Vagina (tissue), 2 donors: ENCODE measurements at regions not wholly inside any gene's neighbourhood (a gene's known extent, or its start where the extent isn't known, plus 50 kb on each side); places are given as distances from the start of the nearest gene placed in this dataset.

Experiments
- DNase-seq, 2 donors: peaks; one replicate each; pipeline ENCODE4 v3.0.0-alpha.2; 2017; ENCODE audit errors: extremely low spot score in 2 of 2
- H3K27ac ChIP-seq: fragments of 200-600 bp; sonication (generic); one replicate; pipeline ENCODE4 v1.5.1; 2019
- H3K27me3 ChIP-seq: fragments of 200-600 bp; sonication (generic); one replicate; pipeline ENCODE4 v1.5.1; 2019
- H3K36me3 ChIP-seq, 2 donors: fragments of 200-600 bp; sonication (generic); one replicate each; pipeline ENCODE4 v1.5.1; 2017 to 2019
- H3K4me1 ChIP-seq: fragments of 200-600 bp; sonication (generic); one replicate; pipeline ENCODE4 v1.5.1; 2019
- H3K4me3 ChIP-seq, 2 donors: fragments of 200-600 bp; sonication (generic); 1 replicate in 1 of 2; 2 replicates in 1 of 2; pipeline ENCODE4 v1.5.1; 2016 to 2019
- H3K9me3 ChIP-seq: fragments of 200-600 bp; sonication (generic); one replicate; pipeline ENCODE4 v1.5.1; 2019
- POLR2A ChIP-seq, 2 donors: fragments of 450-650 bp; IDR thresholded peaks; one replicate each; pipeline ENCODE4 v1.6.1; 2017; ENCODE audit warnings: antibody characterized with exemption in 2 of 2, mild to moderate bottlenecking in 2 of 2, moderate library complexity in 2 of 2
- POLR2AphosphoS5 ChIP-seq, 2 donors: sonication (generic); formaldehyde crosslinking; IDR thresholded peaks; one replicate each; pipeline ENCODE4 v1.9.0; 2017; ENCODE audit warnings: antibody characterized with exemption in 2 of 2, mild to moderate bottlenecking in 2 of 2, low read depth in 1 of 2; ENCODE audit not compliant: insufficient read depth in 1 of 2
- intact Hi-C: fragments of 100-400 bp; cut with DNase I; formaldehyde crosslinking; loops from one replicate; pipeline ENCODE4 v1.15.1; 2023
- TF ChIP-seq, protein P1 (sequence below), 3 experiments: fragments of 450-650 bp in 2 of 3; fragments of 200-600 bp in 1 of 3; sonication (generic) in 1 of 3; IDR thresholded peaks; one replicate each; pipeline ENCODE4 v1.5.1; 2017 to 2019; ENCODE audit warnings: antibody characterized with exemption in 3 of 3, mild to moderate bottlenecking in 2 of 3, moderate library complexity in 2 of 3

DNA sequence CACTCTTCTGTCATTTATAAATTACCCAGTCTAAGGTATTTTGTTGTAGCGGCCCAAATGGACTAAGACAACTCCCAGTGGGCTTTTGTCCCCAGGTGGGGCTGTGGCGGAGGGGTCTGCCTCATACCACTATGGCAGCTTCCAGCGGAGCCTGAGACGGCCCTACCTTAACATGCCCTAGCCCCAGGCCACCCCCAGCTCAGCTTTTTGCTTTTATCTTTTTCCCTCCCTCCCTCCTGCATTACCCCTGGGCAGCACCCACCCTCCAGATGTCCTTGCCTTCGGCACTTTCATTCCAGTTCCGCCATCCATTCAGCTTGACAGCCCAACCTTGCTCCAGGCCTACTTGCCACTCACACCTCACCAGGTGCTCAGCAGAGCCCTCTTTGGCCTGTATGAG lies 307.3 kb downstream of the PTPRU start:
- Histone ChIP-seq H3K27ac (no peak overlapping the region), H3K4me1 (no peaks in the 10 kb centered on the region), H3K27me3 (no peaks in the 10 kb centered on the region), H3K36me3 (no peaks in the 10 kb centered on the region), H3K9me3 (no peaks in the 10 kb centered on the region), H3K4me3 (no peak overlapping the region)
- TF ChIP-seq POLR2AphosphoS5 (IDR thresholded peaks at IDR 0.05; ENCODE audit: insufficient read depth in 1 of 2, low read depth in 1 of 2) (no peak), POLR2A (IDR thresholded peaks at IDR 0.05) (no peak)
- TF ChIP-seq, protein P1, sequence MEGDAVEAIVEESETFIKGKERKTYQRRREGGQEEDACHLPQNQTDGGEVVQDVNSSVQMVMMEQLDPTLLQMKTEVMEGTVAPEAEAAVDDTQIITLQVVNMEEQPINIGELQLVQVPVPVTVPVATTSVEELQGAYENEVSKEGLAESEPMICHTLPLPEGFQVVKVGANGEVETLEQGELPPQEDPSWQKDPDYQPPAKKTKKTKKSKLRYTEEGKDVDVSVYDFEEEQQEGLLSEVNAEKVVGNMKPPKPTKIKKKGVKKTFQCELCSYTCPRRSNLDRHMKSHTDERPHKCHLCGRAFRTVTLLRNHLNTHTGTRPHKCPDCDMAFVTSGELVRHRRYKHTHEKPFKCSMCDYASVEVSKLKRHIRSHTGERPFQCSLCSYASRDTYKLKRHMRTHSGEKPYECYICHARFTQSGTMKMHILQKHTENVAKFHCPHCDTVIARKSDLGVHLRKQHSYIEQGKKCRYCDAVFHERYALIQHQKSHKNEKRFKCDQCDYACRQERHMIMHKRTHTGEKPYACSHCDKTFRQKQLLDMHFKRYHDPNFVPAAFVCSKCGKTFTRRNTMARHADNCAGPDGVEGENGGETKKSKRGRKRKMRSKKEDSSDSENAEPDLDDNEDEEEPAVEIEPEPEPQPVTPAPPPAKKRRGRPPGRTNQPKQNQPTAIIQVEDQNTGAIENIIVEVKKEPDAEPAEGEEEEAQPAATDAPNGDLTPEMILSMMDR (IDR thresholded peaks at IDR 0.05): no peak
- no peak for DNase-seq
- intact Hi-C loops: no loop called here

DNA sequence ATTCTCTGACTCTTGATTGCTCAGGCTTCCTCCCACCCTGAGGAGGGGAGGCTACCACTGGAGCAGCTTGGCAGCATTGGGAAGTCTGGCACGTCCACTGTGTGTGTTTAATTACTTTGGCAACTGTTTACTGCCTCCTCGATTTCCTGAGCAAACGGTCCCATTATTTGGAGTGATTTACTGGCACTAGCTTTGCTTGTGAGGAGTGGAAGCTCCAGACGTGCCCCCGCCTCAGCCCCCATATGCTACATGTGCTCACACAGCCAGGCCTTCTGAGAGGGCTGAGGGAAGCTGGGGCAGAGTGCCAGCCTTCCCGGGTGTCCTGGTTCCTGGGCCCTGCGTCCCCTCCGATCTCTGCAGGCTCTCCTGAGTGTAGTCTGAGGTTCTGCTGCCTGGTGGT lies 306.2 kb downstream of the PTPRU start:
- H3K4me3 ChIP-seq: no peak overlapping the region
- intact Hi-C loops: no loop called here

DNA sequence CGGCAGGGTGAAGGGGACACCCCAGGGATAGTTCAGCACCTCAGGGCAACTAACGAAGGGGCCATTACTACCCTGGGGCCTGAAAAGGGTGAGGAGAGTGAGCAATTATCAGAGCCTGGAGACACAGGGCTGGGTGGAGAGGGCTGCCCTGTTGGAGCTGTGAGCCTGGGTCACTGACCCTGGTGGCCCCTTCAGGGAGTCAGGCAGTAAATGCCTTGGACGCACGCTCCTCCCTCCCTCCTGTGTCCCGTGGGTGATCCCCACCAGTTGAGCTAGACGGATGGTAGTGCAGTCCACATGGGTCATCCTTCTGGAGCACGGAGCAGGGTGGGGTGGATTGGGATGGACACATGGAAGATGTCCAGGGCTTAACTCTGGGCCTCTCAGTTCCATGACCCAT lies 305.3 kb downstream of the PTPRU start:
- intact Hi-C loops: no loop called here
- no peak for DNase-seq

More for the DNA sequence above, 306.2 kb downstream of the PTPRU start:
- H3K9me3 ChIP-seq: no peaks in the 10 kb centered on the region
- TF ChIP-seq POLR2A (IDR thresholded peaks at IDR 0.05): no peak
- TF ChIP-seq, protein P1 (IDR thresholded peaks at IDR 0.05): no peak
- no peak for TF ChIP-seq POLR2AphosphoS5 (IDR thresholded peaks at IDR 0.05; ENCODE audit: insufficient read depth in 1 of 2, low read depth in 1 of 2)
- no peak for DNase-seq
- H3K27me3 ChIP-seq: no peaks in the 10 kb centered on the region
- no peak overlapping the region for H3K27ac ChIP-seq
- H3K36me3 ChIP-seq: no peaks in the 10 kb centered on the region
- no peaks in the 10 kb centered on the region for H3K4me1 ChIP-seq

DNA sequence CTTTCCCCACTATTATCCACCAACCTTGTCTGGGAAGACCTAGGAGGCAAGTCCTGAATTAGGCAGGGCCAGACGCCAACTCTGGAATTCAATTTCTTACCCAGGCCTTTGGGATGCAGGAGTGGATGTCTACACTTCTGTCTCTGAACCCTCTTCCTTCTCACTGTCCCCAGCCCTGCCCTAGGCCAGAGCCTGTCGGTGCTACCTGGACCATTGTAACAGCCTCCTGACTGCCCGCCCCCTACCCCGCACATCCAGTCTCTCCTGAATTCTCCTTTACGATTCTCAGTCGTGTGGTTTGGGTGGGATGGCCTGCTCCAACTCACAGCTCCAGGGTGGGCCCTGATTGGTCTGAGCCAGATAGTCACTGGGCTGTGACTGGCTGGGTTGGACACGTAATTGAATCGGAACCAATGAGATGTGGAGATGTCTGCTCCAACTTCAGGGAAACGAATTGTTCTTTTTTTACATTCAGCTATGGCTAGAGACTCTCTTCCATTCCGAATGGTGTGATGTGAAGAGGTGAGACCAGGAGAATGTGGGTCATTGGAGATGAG lies 304.6 kb downstream of the PTPRU start:
- DNase-seq: no peak
- Histone ChIP-seq H3K4me3 (no peak overlapping the region), H3K36me3 (no peaks in the 10 kb centered on the region), H3K4me1 (no peaks in the 10 kb centered on the region), H3K27ac (no peak overlapping the region), H3K9me3 (no peaks in the 10 kb centered on the region), H3K27me3 (no peaks in the 10 kb centered on the region)
- TF ChIP-seq, protein P1 (IDR thresholded peaks at IDR 0.05): no peak
- TF ChIP-seq POLR2AphosphoS5 (IDR thresholded peaks at IDR 0.05; ENCODE audit: insufficient read depth in 1 of 2, low read depth in 1 of 2) (no peak), POLR2A (IDR thresholded peaks at IDR 0.05) (no peak)
- intact Hi-C loops: no loop called here

More for the DNA sequence above, 305.3 kb downstream of the PTPRU start:
- no peaks in the 10 kb centered on the region for H3K27me3 ChIP-seq
- TF ChIP-seq, protein P1 (IDR thresholded peaks at IDR 0.05): no peak
- no peak for TF ChIP-seq POLR2AphosphoS5 (IDR thresholded peaks at IDR 0.05; ENCODE audit: insufficient read depth in 1 of 2, low read depth in 1 of 2)
- TF ChIP-seq POLR2A (IDR thresholded peaks at IDR 0.05): no peak
- no peaks in the 10 kb centered on the region for H3K36me3 ChIP-seq
- H3K9me3 ChIP-seq: no peaks in the 10 kb centered on the region
- H3K4me1 ChIP-seq: no peaks in the 10 kb centered on the region
- no peak overlapping the region for H3K27ac ChIP-seq
- H3K4me3 ChIP-seq: no peak overlapping the region

DNA sequence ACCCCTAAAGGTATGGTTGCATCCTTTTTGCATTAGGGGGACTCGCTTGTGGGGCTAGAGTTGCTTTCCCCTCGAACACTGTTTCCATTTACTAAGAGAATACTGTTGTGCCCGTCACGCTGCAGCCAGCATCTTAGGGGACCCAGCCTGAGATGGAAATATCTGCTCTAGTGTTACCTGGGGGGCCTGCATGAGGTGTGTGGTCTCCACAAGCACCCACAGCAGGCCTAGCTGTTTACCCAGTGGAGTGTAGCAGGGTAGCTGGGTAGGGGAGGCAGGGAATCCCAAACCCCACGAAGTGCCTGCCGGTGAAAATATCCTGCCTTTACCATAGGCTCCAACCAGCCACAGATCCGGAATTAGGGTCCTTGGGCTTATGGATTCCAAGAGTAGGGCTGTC lies 303.6 kb downstream of the PTPRU start:
- H3K27ac ChIP-seq: no peak overlapping the region
- no peak for TF ChIP-seq POLR2AphosphoS5 (IDR thresholded peaks at IDR 0.05; ENCODE audit: insufficient read depth in 1 of 2, low read depth in 1 of 2)
- no peaks in the 10 kb centered on the region for H3K27me3 ChIP-seq
- H3K9me3 ChIP-seq: no peaks in the 10 kb centered on the region
- no peak for DNase-seq
- no peaks in the 10 kb centered on the region for H3K36me3 ChIP-seq
- no peaks in the 10 kb centered on the region for H3K4me1 ChIP-seq
- intact Hi-C loops: no loop called here
- H3K4me3 ChIP-seq: no peak overlapping the region
